ENCODE measurements at regions not wholly inside any gene's neighbourhood (a gene's known extent, or its start where the extent isn't known, plus 50 kb on each side); places are given as distances from the start of the nearest gene placed in this dataset.

- no peak for DNase-seq (ENCODE audit: low read depth in 2 of 2)
Observed at GRCh38 chr14:34350903-34351302, 111.1 kb downstream of the SPTSSA start.

- DNase-seq (ENCODE audit: low read depth in 2 of 2), result no peak
Observed at GRCh38 chr14:34348592-34348991, 113.4 kb downstream of the SPTSSA start.

GRCh38 chr14:34347683-34348082 is 114.4 kb downstream of the SPTSSA start:
- no peak for DNase-seq (ENCODE audit: low read depth in 2 of 2)

GRCh38 chr14:34345718-34346465 is 116.1 kb downstream of the SPTSSA start:
- DNase-seq (ENCODE audit: low read depth in 2 of 2), result no peak

- no peak for DNase-seq (ENCODE audit: low read depth in 2 of 2)
Observed at GRCh38 chr14:34344318-34344717, 117.7 kb downstream of the SPTSSA start.

GRCh38 chr14:34340025-34340625 is 121.9 kb downstream of the SPTSSA start:
- DNase-seq (ENCODE audit: low read depth in 2 of 2), result no peak

GRCh38 chr14:34338056-34338455 is 124.0 kb downstream of the SPTSSA start:
- DNase-seq (ENCODE audit: low read depth in 2 of 2), result no peak

- DNase-seq (ENCODE audit: low read depth in 2 of 2), result no peak
Observed at GRCh38 chr14:34336501-34336900, 125.5 kb downstream of the SPTSSA start.

GRCh38 chr14:34335968-34336367 is 126.1 kb downstream of the SPTSSA start:
- no peak for DNase-seq (ENCODE audit: low read depth in 2 of 2)

- DNase-seq (ENCODE audit: low read depth in 2 of 2), result no peak
Observed at GRCh38 chr14:34334329-34334728, 127.7 kb downstream of the SPTSSA start.

- peak; percentile 29 to 49 for DNase-seq (ENCODE audit: low read depth in 2 of 2)
Observed at GRCh38 chr14:34331728-34332623, 130.1 kb downstream of the SPTSSA start.

- no peak for DNase-seq (ENCODE audit: low read depth in 2 of 2)
Observed at GRCh38 chr14:34330846-34331245, 131.2 kb downstream of the SPTSSA start.

GRCh38 chr14:34329301-34329700 is 132.7 kb downstream of the SPTSSA start:
- DNase-seq (ENCODE audit: low read depth in 2 of 2), result no peak

- DNase-seq (ENCODE audit: low read depth in 2 of 2), result no peak
Observed at GRCh38 chr14:34328178-34328577, 133.9 kb downstream of the SPTSSA start.

- no peak for DNase-seq (ENCODE audit: low read depth in 2 of 2)
Observed at GRCh38 chr14:34325493-34325892, 136.5 kb downstream of the SPTSSA start.

GRCh38 chr14:34324363-34324795 is 137.7 kb downstream of the SPTSSA start:
- DNase-seq (ENCODE audit: low read depth in 2 of 2), result no peak

- peak; percentile 51 to 59 for DNase-seq (ENCODE audit: low read depth in 2 of 2)
Observed at GRCh38 chr14:34322940-34323418, 139.1 kb downstream of the SPTSSA start.

GRCh38 chr14:34319140-34319539 is 142.9 kb downstream of the SPTSSA start:
- no peak for DNase-seq (ENCODE audit: low read depth in 2 of 2)

GRCh38 chr14:34318014-34318413 is 144.0 kb downstream of the SPTSSA start:
- no peak for DNase-seq (ENCODE audit: low read depth in 2 of 2)

GRCh38 chr14:34310724-34311123 is 151.3 kb downstream of the SPTSSA start:
- no peak for DNase-seq (ENCODE audit: low read depth in 2 of 2)

- DNase-seq (ENCODE audit: low read depth in 2 of 2), result no peak
Observed at GRCh38 chr14:34303811-34304210, 158.2 kb downstream of the SPTSSA start.

GRCh38 chr14:34302654-34303053 is 159.4 kb downstream of the SPTSSA start:
- no peak for DNase-seq (ENCODE audit: low read depth in 2 of 2)

Measured in stimulated activated CD8-positive, alpha-beta memory T cell treated with anti-CD3 and anti-CD28 coated beads, Interleukin-2, amount 100 ng/mL, for 48 hours (primary cell).